GM19025 (cell line): ENCODE measurements at regions not wholly inside any gene's neighbourhood (a gene's known extent, or its start where the extent isn't known, plus 50 kb on each side); places are given as distances from the start of the nearest gene placed in this dataset.
A peak's percentile ranks its signal among the peaks of the same experiment; 100 is the strongest.
"Not testable (repeated sequence)": the region's sequence is repeated elsewhere in the genome, so short reads cannot be mapped to it uniquely, and the experiment has no call there.

ENCODE experiments used
- ATAC-seq: cut with Tn5 transposase; IDR thresholded peaks from one replicate; pipeline ENCODE4 v1.9.1; 2021; ENCODE audit warnings: mild to moderate bottlenecking, low read depth, moderate library complexity; ENCODE audit not compliant: unreplicated experiment

- ATAC-seq, result no peak
These were observed 641.9 kb upstream of the FBXO33 start for GRCh38 chr14:40074169-40074568.

GRCh38 chr14:40072175-40072574 lies 639.9 kb upstream of the FBXO33 start:
- no peak for ATAC-seq

GRCh38 chr14:40058901-40059897 lies 627.0 kb upstream of the FBXO33 start:
- no peak for ATAC-seq

GRCh38 chr14:40053416-40053815 lies 621.2 kb upstream of the FBXO33 start:
- no peak for ATAC-seq

- no peak for ATAC-seq
These were observed 596.8 kb upstream of the FBXO33 start for GRCh38 chr14:40028991-40029390.

- ATAC-seq, result no peak
These were observed 592.9 kb upstream of the FBXO33 start for GRCh38 chr14:40025101-40025500.

- no peak for ATAC-seq
These were observed 578.7 kb upstream of the FBXO33 start for GRCh38 chr14:40010961-40011360.

- no peak for ATAC-seq
These were observed 577.5 kb upstream of the FBXO33 start for GRCh38 chr14:40009771-40010170.

GRCh38 chr14:40008345-40008744 lies 576.1 kb upstream of the FBXO33 start:
- not testable (repeated sequence) for ATAC-seq

GRCh38 chr14:40004871-40005500 lies 572.8 kb upstream of the FBXO33 start:
- no peak for ATAC-seq

- ATAC-seq, result no peak
These were observed 571.5 kb upstream of the FBXO33 start for GRCh38 chr14:40003773-40004172.

GRCh38 chr14:39998854-39999253 lies 566.6 kb upstream of the FBXO33 start:
- no peak for ATAC-seq

GRCh38 chr14:39998114-39998513 lies 565.9 kb upstream of the FBXO33 start:
- ATAC-seq, result no peak

GRCh38 chr14:39991041-39991440 lies 558.8 kb upstream of the FBXO33 start:
- no peak for ATAC-seq

GRCh38 chr14:39988939-39989338 lies 556.7 kb upstream of the FBXO33 start:
- ATAC-seq, result no peak

GRCh38 chr14:39984323-39984722 lies 552.1 kb upstream of the FBXO33 start:
- ATAC-seq, result no peak

- no peak for ATAC-seq
These were observed 545.0 kb upstream of the FBXO33 start for GRCh38 chr14:39977198-39977597.

GRCh38 chr14:39974036-39974435 lies 541.8 kb upstream of the FBXO33 start:
- ATAC-seq, result peak; percentile 98

- no peak for ATAC-seq
These were observed 540.5 kb upstream of the FBXO33 start for GRCh38 chr14:39972704-39973103.

GRCh38 chr14:39967885-39968284 lies 535.7 kb upstream of the FBXO33 start:
- no peak for ATAC-seq

- ATAC-seq, result peak; percentile 69
These were observed 525.8 kb upstream of the FBXO33 start for GRCh38 chr14:39957987-39958386.

- peak; percentile 58 for ATAC-seq
These were observed 525.1 kb upstream of the FBXO33 start for GRCh38 chr14:39957290-39957689.
